ENCODE measurements at regions not wholly inside any gene's neighbourhood (a gene's known extent, or its start where the extent isn't known, plus 50 kb on each side); places are given as distances from the start of the nearest gene placed in this dataset.

DNA sequence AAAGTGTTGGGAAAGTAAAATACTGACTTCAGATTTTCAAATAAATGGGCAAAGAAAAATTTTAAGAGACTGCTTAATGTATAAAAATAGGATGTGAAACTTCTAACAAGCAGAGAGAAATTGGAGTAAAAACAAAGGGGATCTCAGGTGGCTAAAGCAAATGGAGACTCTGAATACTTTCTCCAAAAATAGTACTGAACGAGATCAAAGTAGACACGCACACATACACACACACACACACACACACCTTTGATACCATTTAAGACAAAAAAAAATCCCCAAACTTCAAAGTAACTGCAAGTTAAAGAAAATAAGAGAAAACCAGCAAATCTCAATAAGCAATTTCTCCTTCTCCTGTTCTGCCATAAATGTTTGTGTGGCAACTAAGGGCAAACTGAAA, 307.3 kb downstream of the CRPPA start:
- Histone ChIP-seq H3K27me3 (replicated peaks in 1 of 2; ENCODE audit: control insufficient read depth in 2 of 2, extremely low read depth in 1 of 2, insufficient read depth in 2 of 2, low read length in 1 of 2) (no peaks in the 10 kb centered on the region), H3K36me3 (ENCODE audit: control insufficient read depth in 2 of 2, extremely low read depth in 1 of 2, insufficient read depth in 1 of 2, low read length in 1 of 2) (no peaks in the 10 kb centered on the region), H3K27ac (ENCODE audit: low read length) (no peak overlapping the region), H3K4me3 (ENCODE audit: control insufficient read depth in 1 of 2, extremely low read depth in 1 of 2, low read length in 1 of 2) (no peak overlapping the region), H3K4me1 (ENCODE audit: control insufficient read depth in 1 of 2, extremely low read depth in 1 of 2, insufficient read depth in 2 of 2, low read length in 2 of 2) (no peaks in the 10 kb centered on the region), H3K9me3 (no peaks in the 10 kb centered on the region)
- DNase-seq (no peak), ATAC-seq (replicated peaks in 1 of 4) (no peak)
- no peaks in the 10 kb centered on the region for H3K27me3 Mint-ChIP-seq
- H3K4me3 Mint-ChIP-seq = no peak overlapping the region
- H3K36me3 Mint-ChIP-seq = no peaks in the 10 kb centered on the region
- no CpG with 5 or more reads among the region's 2 CpGs for WGBS (ENCODE audit: insufficient coverage)
- ChIA-PET CTCF (interaction anchor here (0.7 to 1.0 kb wide), 2 partner anchors 9 to 451 kb away, joined by 3 to 4 read pairs; no protein-coding TSS in a partner anchor), POLR2A (no interaction called here)
- H3K9me3 Mint-ChIP-seq = peaks cover 0 to 27% (median 7%) of the 10 kb centered on the region in 3 donors
- H3K4me1 Mint-ChIP-seq = peaks cover 1 to 6% (median 3%) of the 10 kb centered on the region in 3 donors
- no peak overlapping the region for H3K27ac Mint-ChIP-seq

GRCh38 chr7:16113058-16113457, 308.3 kb downstream of the CRPPA start:
- Mint-ChIP-seq H3K4me3 (no peak overlapping the region), H3K27me3 (no peaks in the 10 kb centered on the region), H3K36me3 (no peaks in the 10 kb centered on the region), H3K4me1 (peaks cover 1 to 6% (median 3%) of the 10 kb centered on the region in 3 donors), H3K27ac (no peak overlapping the region), H3K9me3 (peaks cover 0 to 36% (median 14%) of the 10 kb centered on the region in 3 donors)
- Histone ChIP-seq H3K36me3 (ENCODE audit: control insufficient read depth in 2 of 2, extremely low read depth in 1 of 2, insufficient read depth in 1 of 2, low read length in 1 of 2) (no peaks in the 10 kb centered on the region), H3K9me3 (no peaks in the 10 kb centered on the region), H3K27me3 (replicated peaks in 1 of 2; ENCODE audit: control insufficient read depth in 2 of 2, extremely low read depth in 1 of 2, insufficient read depth in 2 of 2, low read length in 1 of 2) (no peaks in the 10 kb centered on the region), H3K27ac (ENCODE audit: low read length) (no peak overlapping the region), H3K4me1 (ENCODE audit: control insufficient read depth in 1 of 2, extremely low read depth in 1 of 2, insufficient read depth in 2 of 2, low read length in 2 of 2) (no peaks in the 10 kb centered on the region), H3K4me3 (ENCODE audit: control insufficient read depth in 1 of 2, extremely low read depth in 1 of 2, low read length in 1 of 2) (no peak overlapping the region)
- ATAC-seq (replicated peaks in 1 of 4) (no peak), DNase-seq (no peak)
- ChIA-PET POLR2A (no interaction called here), CTCF (no interaction called here)

- CTCF ChIA-PET = no interaction called here
- Mint-ChIP-seq H3K9me3 (peaks cover 0 to 64% (median 41%) of the 10 kb centered on the region in 3 donors), H3K4me1 (peaks cover 1 to 6% (median 3%) of the 10 kb centered on the region in 3 donors), H3K27ac (no peak overlapping the region), H3K36me3 (no peaks in the 10 kb centered on the region), H3K27me3 (peaks cover 0 to 5% of the 10 kb centered on the region in 2 donors), H3K4me3 (no peak overlapping the region)
- no peak for DNase-seq
- WGBS (ENCODE audit: insufficient coverage) = 58% methylated on average over 2 of the region's 2 CpGs
- no peaks in the 10 kb centered on the region for H3K27me3 ChIP-seq (replicated peaks in 1 of 2; ENCODE audit: control insufficient read depth in 2 of 2, extremely low read depth in 1 of 2, insufficient read depth in 2 of 2, low read length in 1 of 2)
- peaks cover 5% of the 10 kb centered on the region for H3K9me3 ChIP-seq
- H3K4me1 ChIP-seq (ENCODE audit: control insufficient read depth in 1 of 2, extremely low read depth in 1 of 2, insufficient read depth in 2 of 2, low read length in 2 of 2) = no peaks in the 10 kb centered on the region
- POLR2A ChIA-PET = no interaction called here
- no peak overlapping the region for H3K4me3 ChIP-seq (ENCODE audit: control insufficient read depth in 1 of 2, extremely low read depth in 1 of 2, low read length in 1 of 2)
- no peak overlapping the region for H3K27ac ChIP-seq (ENCODE audit: low read length)
- ATAC-seq (replicated peaks in 1 of 4) = no peak
- no peaks in the 10 kb centered on the region for H3K36me3 ChIP-seq (ENCODE audit: control insufficient read depth in 2 of 2, extremely low read depth in 1 of 2, insufficient read depth in 1 of 2, low read length in 1 of 2)
These were observed 314.5 kb downstream of the CRPPA start for GRCh38 chr7:16106869-16107268.

DNA sequence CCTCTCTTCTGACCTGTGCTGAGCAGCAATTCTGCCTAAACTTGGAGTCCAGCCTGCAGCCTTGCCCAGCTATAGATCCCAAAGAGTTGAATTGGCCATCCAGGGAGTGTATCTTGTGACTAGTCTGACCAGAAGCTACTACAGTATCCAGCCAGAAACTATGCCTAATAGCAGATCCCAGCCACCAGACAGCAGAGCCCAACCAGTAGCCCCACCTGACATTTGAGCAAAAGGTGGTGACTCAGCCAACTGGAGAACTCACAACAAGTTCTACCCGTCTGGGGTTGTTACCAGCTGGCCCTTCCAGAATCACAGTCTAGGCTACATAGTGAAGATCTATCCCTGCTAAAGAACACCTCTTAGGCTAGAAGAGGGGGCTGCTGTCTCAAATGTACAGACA, 315.0 kb downstream of the CRPPA start:
- peaks cover 5% of the 10 kb centered on the region for H3K9me3 ChIP-seq
- H3K27ac ChIP-seq (ENCODE audit: low read length) = no peak overlapping the region
- no peak for ATAC-seq (replicated peaks in 1 of 4)
- no peak for DNase-seq
- Mint-ChIP-seq H3K27me3 (peaks cover 0 to 5% of the 10 kb centered on the region in 2 donors), H3K27ac (no peak overlapping the region), H3K4me1 (peaks cover 1 to 6% (median 3%) of the 10 kb centered on the region in 3 donors), H3K9me3 (peaks cover 0 to 68% (median 41%) of the 10 kb centered on the region in 3 donors), H3K4me3 (no peak overlapping the region), H3K36me3 (no peaks in the 10 kb centered on the region)
- H3K27me3 ChIP-seq (replicated peaks in 1 of 2; ENCODE audit: control insufficient read depth in 2 of 2, extremely low read depth in 1 of 2, insufficient read depth in 2 of 2, low read length in 1 of 2) = no peaks in the 10 kb centered on the region
- H3K4me1 ChIP-seq (ENCODE audit: control insufficient read depth in 1 of 2, extremely low read depth in 1 of 2, insufficient read depth in 2 of 2, low read length in 2 of 2) = no peaks in the 10 kb centered on the region
- POLR2A ChIA-PET = no interaction called here
- CTCF ChIA-PET = no interaction called here
- WGBS (ENCODE audit: insufficient coverage) = 100% methylated on average over 1 of the region's 1 CpG
- H3K36me3 ChIP-seq (ENCODE audit: control insufficient read depth in 2 of 2, extremely low read depth in 1 of 2, insufficient read depth in 1 of 2, low read length in 1 of 2) = no peaks in the 10 kb centered on the region
- no peak overlapping the region for H3K4me3 ChIP-seq (ENCODE audit: control insufficient read depth in 1 of 2, extremely low read depth in 1 of 2, low read length in 1 of 2)

DNA sequence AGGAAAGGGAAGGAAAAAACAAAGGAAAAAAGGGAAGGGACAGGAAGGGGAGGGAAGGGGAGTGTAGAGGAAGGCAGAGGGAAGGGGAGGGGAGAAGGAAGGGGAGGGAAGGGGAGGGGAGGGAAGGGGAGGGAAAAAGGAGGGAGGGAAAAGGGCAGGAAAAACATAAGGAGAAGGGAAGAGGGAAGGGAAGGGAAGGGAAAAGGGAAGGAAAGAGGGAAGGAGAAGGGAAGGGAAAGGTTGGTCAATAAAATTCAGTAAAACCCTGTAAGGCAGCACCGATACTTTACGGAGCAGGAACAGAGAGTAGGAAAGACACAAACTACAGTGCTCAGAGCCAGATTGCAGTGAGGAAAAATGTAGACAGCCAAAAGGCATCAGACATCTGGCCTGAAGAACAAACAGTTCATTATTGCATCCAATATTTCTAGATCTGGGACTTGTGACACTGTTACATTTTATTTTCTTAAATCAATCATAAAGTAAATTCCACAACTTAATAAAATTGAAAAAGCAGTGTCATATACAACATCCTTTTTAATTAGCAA, 322.0 kb downstream of the CRPPA start:
- no peaks in the 10 kb centered on the region for H3K4me1 ChIP-seq (ENCODE audit: control insufficient read depth in 1 of 2, extremely low read depth in 1 of 2, insufficient read depth in 2 of 2, low read length in 2 of 2)
- no CpG with 5 or more reads among the region's 2 CpGs for WGBS (ENCODE audit: insufficient coverage)
- H3K27ac ChIP-seq (ENCODE audit: low read length) = no peak overlapping the region
- no peaks in the 10 kb centered on the region for H3K4me1 Mint-ChIP-seq
- ATAC-seq (replicated peaks in 1 of 4) (no peak), DNase-seq (no peak)
- H3K27me3 Mint-ChIP-seq = peaks cover 0 to 5% of the 10 kb centered on the region in 2 donors
- no peak overlapping the region for H3K4me3 Mint-ChIP-seq
- H3K36me3 Mint-ChIP-seq = no peaks in the 10 kb centered on the region
- no peak overlapping the region for H3K27ac Mint-ChIP-seq
- H3K27me3 ChIP-seq (replicated peaks in 1 of 2; ENCODE audit: control insufficient read depth in 2 of 2, extremely low read depth in 1 of 2, insufficient read depth in 2 of 2, low read length in 1 of 2) = no peaks in the 10 kb centered on the region
- H3K9me3 Mint-ChIP-seq = peaks cover 0 to 16% (median 11%) of the 10 kb centered on the region in 3 donors
- POLR2A ChIA-PET = no interaction called here
- H3K4me3 ChIP-seq (ENCODE audit: control insufficient read depth in 1 of 2, extremely low read depth in 1 of 2, low read length in 1 of 2) = no peak overlapping the region
- no peaks in the 10 kb centered on the region for H3K9me3 ChIP-seq
- CTCF ChIA-PET = no interaction called here
- no peaks in the 10 kb centered on the region for H3K36me3 ChIP-seq (ENCODE audit: control insufficient read depth in 2 of 2, extremely low read depth in 1 of 2, insufficient read depth in 1 of 2, low read length in 1 of 2)

GRCh38 chr7:16098585-16099179, 322.7 kb downstream of the CRPPA start:
- no peaks in the 10 kb centered on the region for H3K4me1 ChIP-seq (ENCODE audit: control insufficient read depth in 1 of 2, extremely low read depth in 1 of 2, insufficient read depth in 2 of 2, low read length in 2 of 2)
- no peak overlapping the region for H3K4me3 ChIP-seq (ENCODE audit: control insufficient read depth in 1 of 2, extremely low read depth in 1 of 2, low read length in 1 of 2)
- ATAC-seq (replicated peaks in 1 of 4) = no peak
- no peak for DNase-seq
- H3K36me3 ChIP-seq (ENCODE audit: control insufficient read depth in 2 of 2, extremely low read depth in 1 of 2, insufficient read depth in 1 of 2, low read length in 1 of 2) = no peaks in the 10 kb centered on the region
- H3K27me3 ChIP-seq (replicated peaks in 1 of 2; ENCODE audit: control insufficient read depth in 2 of 2, extremely low read depth in 1 of 2, insufficient read depth in 2 of 2, low read length in 1 of 2) = no peaks in the 10 kb centered on the region
- no peak overlapping the region for H3K4me3 Mint-ChIP-seq
- WGBS (ENCODE audit: insufficient coverage) = 86% methylated on average over 1 of the region's 5 CpGs
- H3K36me3 Mint-ChIP-seq = no peaks in the 10 kb centered on the region
- ChIA-PET POLR2A (no interaction called here), CTCF (no interaction called here)
- no peak overlapping the region for H3K27ac Mint-ChIP-seq
- no peak overlapping the region for H3K27ac ChIP-seq (ENCODE audit: low read length)
- H3K9me3 Mint-ChIP-seq = peaks cover 0 to 12% (median 11%) of the 10 kb centered on the region in 3 donors
- peaks cover 0 to 5% of the 10 kb centered on the region in 2 donors for H3K27me3 Mint-ChIP-seq
- no peaks in the 10 kb centered on the region for H3K9me3 ChIP-seq
- no peaks in the 10 kb centered on the region for H3K4me1 Mint-ChIP-seq

DNA sequence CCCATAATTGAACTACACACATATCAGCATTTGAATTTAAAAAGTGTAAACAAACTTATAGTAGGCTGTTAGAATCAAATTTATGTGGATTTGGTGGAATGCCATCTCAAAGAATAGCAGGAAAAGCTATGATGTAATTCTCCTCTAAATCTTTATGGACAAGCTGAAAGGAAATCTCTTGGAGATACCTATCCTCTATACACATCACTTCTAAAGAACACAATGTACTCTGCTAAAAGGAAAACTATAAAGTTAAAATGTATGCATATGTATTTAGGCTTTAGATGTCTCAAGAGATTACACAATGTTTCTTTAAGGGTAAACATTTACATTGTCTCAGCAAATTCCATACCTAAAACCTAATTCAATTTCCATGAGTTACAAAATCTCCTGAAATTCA, 323.3 kb downstream of the CRPPA start:
- Histone ChIP-seq H3K27ac (ENCODE audit: low read length) (no peak overlapping the region), H3K9me3 (no peaks in the 10 kb centered on the region), H3K36me3 (ENCODE audit: control insufficient read depth in 2 of 2, extremely low read depth in 1 of 2, insufficient read depth in 1 of 2, low read length in 1 of 2) (no peaks in the 10 kb centered on the region), H3K4me3 (ENCODE audit: control insufficient read depth in 1 of 2, extremely low read depth in 1 of 2, low read length in 1 of 2) (no peak overlapping the region), H3K27me3 (replicated peaks in 1 of 2; ENCODE audit: control insufficient read depth in 2 of 2, extremely low read depth in 1 of 2, insufficient read depth in 2 of 2, low read length in 1 of 2) (no peaks in the 10 kb centered on the region), H3K4me1 (ENCODE audit: control insufficient read depth in 1 of 2, extremely low read depth in 1 of 2, insufficient read depth in 2 of 2, low read length in 2 of 2) (no peaks in the 10 kb centered on the region)
- ChIA-PET POLR2A (no interaction called here), CTCF (no interaction called here)
- Mint-ChIP-seq H3K4me3 (no peak overlapping the region), H3K27ac (no peak overlapping the region), H3K27me3 (peaks cover 0 to 5% of the 10 kb centered on the region in 2 donors), H3K9me3 (peaks cover 0 to 12% (median 8%) of the 10 kb centered on the region in 3 donors), H3K36me3 (no peaks in the 10 kb centered on the region), H3K4me1 (no peaks in the 10 kb centered on the region)
- ATAC-seq (replicated peaks in 1 of 4) (no peak), DNase-seq (no peak)
